ENCODE measurements at regions not wholly inside any gene's neighbourhood (a gene's known extent, or its start where the extent isn't known, plus 50 kb on each side); places are given as distances from the start of the nearest gene placed in this dataset.

DNA sequence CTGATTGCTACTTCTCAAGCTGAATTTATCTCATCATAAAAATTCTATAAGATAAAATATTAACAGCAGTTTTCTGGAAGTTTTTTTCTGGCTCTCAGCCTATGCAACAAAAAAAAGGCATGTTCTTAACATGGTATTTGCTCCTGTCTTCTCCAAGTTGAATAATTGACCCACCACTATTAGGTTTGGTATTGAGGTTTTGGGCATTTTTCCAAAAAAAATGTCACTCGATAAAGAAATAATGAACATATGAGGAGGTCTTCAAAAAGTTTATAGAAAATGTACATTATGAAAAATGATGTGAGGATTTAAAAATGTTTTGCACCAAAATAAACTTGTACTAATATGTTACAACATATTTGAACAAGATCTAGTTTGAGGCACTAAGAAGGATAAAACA lies 808.6 kb upstream of the RAG2 start:
- ChIA-PET POLR2A (no interaction called here), CTCF (no interaction called here)
- intact Hi-C loops (cut with micrococcal nuclease; ENCODE audit: unreplicated experiment): no loop called here
- no peaks in the 10 kb centered on the region for H3K9me3 ChIP-seq (ENCODE audit: control insufficient read depth, insufficient read depth, low read depth, low read length)
- no peak overlapping the region for H3K27ac ChIP-seq (ENCODE audit: low read length)
- H3K27me3 ChIP-seq (ENCODE audit: control insufficient read depth, insufficient read depth, low read length): no peaks in the 10 kb centered on the region
- H3K36me3 ChIP-seq (ENCODE audit: control insufficient read depth, insufficient read depth, low read length): no peaks in the 10 kb centered on the region
- no peak for ATAC-seq
- BruUV-seq (replicated peaks): no TSS peak
- no peak overlapping the region for H3K4me3 ChIP-seq (ENCODE audit: low read depth in 2 of 2, low read length in 2 of 2)
- H3K4me1 ChIP-seq (ENCODE audit: control insufficient read depth, insufficient read depth, low read length): no peaks in the 10 kb centered on the region
- TF ChIP-seq POLR2AphosphoS5 (IDR thresholded peaks at IDR 0.05; ENCODE audit: low read depth, low read length) (no peak), TCF7L2 (IDR thresholded peaks at IDR 0.05; ENCODE audit: low read depth, low read length) (no peak), SIN3A (IDR thresholded peaks at IDR 0.05; ENCODE audit: borderline replicate concordance, insufficient read depth, low read depth, low read length) (no peak)
- TF ChIP-seq, protein P1, sequence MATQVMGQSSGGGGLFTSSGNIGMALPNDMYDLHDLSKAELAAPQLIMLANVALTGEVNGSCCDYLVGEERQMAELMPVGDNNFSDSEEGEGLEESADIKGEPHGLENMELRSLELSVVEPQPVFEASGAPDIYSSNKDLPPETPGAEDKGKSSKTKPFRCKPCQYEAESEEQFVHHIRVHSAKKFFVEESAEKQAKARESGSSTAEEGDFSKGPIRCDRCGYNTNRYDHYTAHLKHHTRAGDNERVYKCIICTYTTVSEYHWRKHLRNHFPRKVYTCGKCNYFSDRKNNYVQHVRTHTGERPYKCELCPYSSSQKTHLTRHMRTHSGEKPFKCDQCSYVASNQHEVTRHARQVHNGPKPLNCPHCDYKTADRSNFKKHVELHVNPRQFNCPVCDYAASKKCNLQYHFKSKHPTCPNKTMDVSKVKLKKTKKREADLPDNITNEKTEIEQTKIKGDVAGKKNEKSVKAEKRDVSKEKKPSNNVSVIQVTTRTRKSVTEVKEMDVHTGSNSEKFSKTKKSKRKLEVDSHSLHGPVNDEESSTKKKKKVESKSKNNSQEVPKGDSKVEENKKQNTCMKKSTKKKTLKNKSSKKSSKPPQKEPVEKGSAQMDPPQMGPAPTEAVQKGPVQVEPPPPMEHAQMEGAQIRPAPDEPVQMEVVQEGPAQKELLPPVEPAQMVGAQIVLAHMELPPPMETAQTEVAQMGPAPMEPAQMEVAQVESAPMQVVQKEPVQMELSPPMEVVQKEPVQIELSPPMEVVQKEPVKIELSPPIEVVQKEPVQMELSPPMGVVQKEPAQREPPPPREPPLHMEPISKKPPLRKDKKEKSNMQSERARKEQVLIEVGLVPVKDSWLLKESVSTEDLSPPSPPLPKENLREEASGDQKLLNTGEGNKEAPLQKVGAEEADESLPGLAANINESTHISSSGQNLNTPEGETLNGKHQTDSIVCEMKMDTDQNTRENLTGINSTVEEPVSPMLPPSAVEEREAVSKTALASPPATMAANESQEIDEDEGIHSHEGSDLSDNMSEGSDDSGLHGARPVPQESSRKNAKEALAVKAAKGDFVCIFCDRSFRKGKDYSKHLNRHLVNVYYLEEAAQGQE (IDR thresholded peaks at IDR 0.05; ENCODE audit: insufficient read depth in 1 of 2, low read depth in 2 of 2, low read length in 1 of 2): no peak
- TF ChIP-seq, protein P2, sequence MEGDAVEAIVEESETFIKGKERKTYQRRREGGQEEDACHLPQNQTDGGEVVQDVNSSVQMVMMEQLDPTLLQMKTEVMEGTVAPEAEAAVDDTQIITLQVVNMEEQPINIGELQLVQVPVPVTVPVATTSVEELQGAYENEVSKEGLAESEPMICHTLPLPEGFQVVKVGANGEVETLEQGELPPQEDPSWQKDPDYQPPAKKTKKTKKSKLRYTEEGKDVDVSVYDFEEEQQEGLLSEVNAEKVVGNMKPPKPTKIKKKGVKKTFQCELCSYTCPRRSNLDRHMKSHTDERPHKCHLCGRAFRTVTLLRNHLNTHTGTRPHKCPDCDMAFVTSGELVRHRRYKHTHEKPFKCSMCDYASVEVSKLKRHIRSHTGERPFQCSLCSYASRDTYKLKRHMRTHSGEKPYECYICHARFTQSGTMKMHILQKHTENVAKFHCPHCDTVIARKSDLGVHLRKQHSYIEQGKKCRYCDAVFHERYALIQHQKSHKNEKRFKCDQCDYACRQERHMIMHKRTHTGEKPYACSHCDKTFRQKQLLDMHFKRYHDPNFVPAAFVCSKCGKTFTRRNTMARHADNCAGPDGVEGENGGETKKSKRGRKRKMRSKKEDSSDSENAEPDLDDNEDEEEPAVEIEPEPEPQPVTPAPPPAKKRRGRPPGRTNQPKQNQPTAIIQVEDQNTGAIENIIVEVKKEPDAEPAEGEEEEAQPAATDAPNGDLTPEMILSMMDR (IDR thresholded peaks at IDR 0.05): no peak
- DNase-seq (ENCODE audit: low read depth, low spot score): no peak
- in situ Hi-C loops (cut with HindIII; ENCODE audit: low pct_unique_long_range_greater_than_20kb, low sequenced_read_pairs): no loop called here

DNA sequence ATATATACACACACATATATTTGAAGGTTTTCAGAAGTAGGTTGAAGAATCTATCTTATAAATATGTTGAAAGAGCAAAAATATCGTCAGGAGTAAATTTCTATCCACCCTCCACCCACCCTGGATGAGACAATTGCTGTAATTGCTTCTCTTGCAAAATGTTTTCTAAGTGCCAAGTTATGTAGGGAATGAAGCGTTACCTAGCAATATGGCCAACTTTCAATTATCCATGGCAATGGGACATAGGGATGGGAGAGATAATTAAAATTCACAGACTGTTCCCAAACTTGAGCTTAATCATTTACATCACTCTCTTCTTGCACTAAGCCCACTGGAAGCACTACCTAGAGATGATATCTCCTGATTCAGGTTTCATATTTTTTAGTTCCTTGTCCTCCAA lies 806.2 kb upstream of the RAG2 start:
- H3K27ac ChIP-seq (ENCODE audit: low read length): no peak overlapping the region
- BruUV-seq (replicated peaks): no TSS peak
- in situ Hi-C loops (cut with HindIII; ENCODE audit: low pct_unique_long_range_greater_than_20kb, low sequenced_read_pairs): no loop called here

More for the DNA sequence above, 806.2 kb upstream of the RAG2 start:
- Histone ChIP-seq H3K4me1 (ENCODE audit: control insufficient read depth, insufficient read depth, low read length) (no peaks in the 10 kb centered on the region), H3K4me3 (ENCODE audit: low read depth in 2 of 2, low read length in 2 of 2) (no peak overlapping the region), H3K36me3 (ENCODE audit: control insufficient read depth, insufficient read depth, low read length) (no peaks in the 10 kb centered on the region), H3K9me3 (ENCODE audit: control insufficient read depth, insufficient read depth, low read depth, low read length) (no peaks in the 10 kb centered on the region), H3K27me3 (ENCODE audit: control insufficient read depth, insufficient read depth, low read length) (no peaks in the 10 kb centered on the region)
- no peak for TF ChIP-seq TCF7L2 (IDR thresholded peaks at IDR 0.05; ENCODE audit: low read depth, low read length)
- TF ChIP-seq, protein P1 (IDR thresholded peaks at IDR 0.05; ENCODE audit: insufficient read depth in 1 of 2, low read depth in 2 of 2, low read length in 1 of 2): no peak
- TF ChIP-seq SIN3A (IDR thresholded peaks at IDR 0.05; ENCODE audit: borderline replicate concordance, insufficient read depth, low read depth, low read length): no peak
- TF ChIP-seq, protein P2 (IDR thresholded peaks at IDR 0.05): no peak
- no peak for TF ChIP-seq POLR2AphosphoS5 (IDR thresholded peaks at IDR 0.05; ENCODE audit: low read depth, low read length)
- intact Hi-C loops (cut with micrococcal nuclease; ENCODE audit: unreplicated experiment): no loop called here
- no peak for ATAC-seq
- DNase-seq (ENCODE audit: low read depth, low spot score): no peak
- POLR2A ChIA-PET: no interaction called here
- CTCF ChIA-PET: no interaction called here

Data from Panc1 (cell line).